HCT116 (cell line): ENCODE measurements at regions not wholly inside any gene's neighbourhood (a gene's known extent, or its start where the extent isn't known, plus 50 kb on each side); places are given as distances from the start of the nearest gene placed in this dataset.

Experiments
- CTCF ChIP-seq, 3 experiments: fragments of 200-600 bp in 1 of 3; sonication (generic) in 1 of 3; IDR thresholded peaks in 2 of 3; conservative IDR thresholded peaks in 1 of 3; 2 replicates each; pipeline ENCODE4 v1.5.1; 2012 to 2017; ENCODE audit warnings: low read depth in 2 of 3, low read length in 2 of 3, antibody characterized with exemption in 1 of 3, borderline replicate concordance in 1 of 3, control low read depth in 1 of 3, mild to moderate bottlenecking in 1 of 3, mixed read lengths in 1 of 3, mixed run types in 1 of 3, moderate library complexity in 1 of 3; ENCODE audit not compliant: insufficient read depth in 1 of 3
- EGR1 ChIP-seq: IDR thresholded peaks from 2 replicates; pipeline ENCODE4 v1.6.1; 2012; ENCODE audit warnings: low read depth
- EZH2 ChIP-seq: fragments of 200-600 bp; sonication (generic); IDR thresholded peaks from 2 replicates; pipeline ENCODE4 v1.6.1; 2017; ENCODE audit warnings: antibody characterized with exemption, mixed run types
- FOSL1 ChIP-seq: IDR thresholded peaks from 2 replicates; pipeline ENCODE4 v1.6.1; 2012; ENCODE audit warnings: low read depth
- MAX ChIP-seq: IDR thresholded peaks from 2 replicates; pipeline ENCODE4 v1.6.1; 2012
- POLR2A ChIP-seq: IDR thresholded peaks from 2 replicates; pipeline ENCODE4 v1.7.0; 2011; ENCODE audit warnings: borderline replicate concordance; ENCODE audit not compliant: insufficient read depth, insufficient read length; ENCODE audit errors: extremely low read depth
- POLR2AphosphoS5 ChIP-seq: IDR thresholded peaks from 2 replicates; pipeline ENCODE4 v1.6.1; 2011; ENCODE audit warnings: mild to moderate bottlenecking, low read depth, low read length, moderate library complexity
- TCF7L2 ChIP-seq: IDR thresholded peaks from 2 replicates; pipeline ENCODE4 v1.7.0; 2011; ENCODE audit warnings: borderline replicate concordance, inconsistent platforms; ENCODE audit not compliant: insufficient read depth, insufficient read length; ENCODE audit errors: extremely low read depth
- YY1 ChIP-seq: IDR thresholded peaks from 2 replicates; pipeline ENCODE4 v1.6.1; 2011; ENCODE audit warnings: low read length, low read depth, moderate library complexity, mild to moderate bottlenecking; ENCODE audit not compliant: insufficient replicate concordance; ENCODE audit errors: extremely low read depth
- ZFX ChIP-seq: fragments of 450-650 bp; IDR thresholded peaks from 2 replicates; pipeline ENCODE4 v1.6.1; 2017

- TF ChIP-seq CTCF (IDR thresholded peaks at IDR 0.05 in 2 of 3, conservative IDR thresholded peaks at IDR 0.05 in 1 of 3; ENCODE audit: borderline replicate concordance in 1 of 3, insufficient read depth in 1 of 3, low read depth in 2 of 3, low read length in 2 of 3) (no peak), FOSL1 (no peak), EZH2 (no peak), POLR2AphosphoS5 (no peak), YY1 (no peak), ZFX (no peak), TCF7L2 (no peak), MAX (no peak), EGR1 (no peak), POLR2A (no peak)
These were observed 972.8 kb downstream of the HACE1 start for GRCh38 chr6:103886951-103887350.
